H54 (cell line): ENCODE measurements at regions not wholly inside any gene's neighbourhood (a gene's known extent, or its start where the extent isn't known, plus 50 kb on each side); places are given as distances from the start of the nearest gene placed in this dataset.

Experiments
- DNase-seq: peaks from one replicate; pipeline ENCODE4 v3.0.0; 2011; ENCODE audit warnings: low spot score, mixed read lengths; ENCODE audit not compliant: insufficient read length
- FAIRE-seq: peaks from 3 replicates; lab custom pipeline; 2011; peaks lifted over from hg19 to GRCh38; lab: Jason Lieb, UNC
- POLR2A ChIP-seq: IDR thresholded peaks from 2 replicates; pipeline ENCODE4 v1.6.1; 2011; ENCODE audit warnings: low read depth, mild to moderate bottlenecking, low read length

DNA sequence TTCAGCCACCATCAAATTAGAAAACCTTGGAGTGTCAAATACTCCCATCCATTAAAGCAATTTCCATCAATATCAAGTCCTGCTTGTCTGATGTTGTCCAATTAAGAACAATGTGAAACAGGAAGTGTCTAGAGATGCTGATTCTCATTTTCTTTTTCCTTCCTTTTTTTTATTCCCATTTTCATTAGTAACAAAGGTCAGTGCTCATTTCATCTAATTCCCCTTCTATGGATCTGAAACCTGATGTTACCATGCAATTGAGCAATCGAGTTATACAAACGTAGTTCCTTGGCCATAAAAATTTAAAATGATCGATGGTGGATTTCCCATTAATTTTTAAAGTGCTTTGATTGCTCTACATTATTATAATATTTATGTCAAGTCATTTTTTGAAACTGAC is 330.6 kb upstream of the ZC3H12C start:
- TF ChIP-seq POLR2A, result no peak
- FAIRE-seq (no peak), DNase-seq (no peak)

DNA sequence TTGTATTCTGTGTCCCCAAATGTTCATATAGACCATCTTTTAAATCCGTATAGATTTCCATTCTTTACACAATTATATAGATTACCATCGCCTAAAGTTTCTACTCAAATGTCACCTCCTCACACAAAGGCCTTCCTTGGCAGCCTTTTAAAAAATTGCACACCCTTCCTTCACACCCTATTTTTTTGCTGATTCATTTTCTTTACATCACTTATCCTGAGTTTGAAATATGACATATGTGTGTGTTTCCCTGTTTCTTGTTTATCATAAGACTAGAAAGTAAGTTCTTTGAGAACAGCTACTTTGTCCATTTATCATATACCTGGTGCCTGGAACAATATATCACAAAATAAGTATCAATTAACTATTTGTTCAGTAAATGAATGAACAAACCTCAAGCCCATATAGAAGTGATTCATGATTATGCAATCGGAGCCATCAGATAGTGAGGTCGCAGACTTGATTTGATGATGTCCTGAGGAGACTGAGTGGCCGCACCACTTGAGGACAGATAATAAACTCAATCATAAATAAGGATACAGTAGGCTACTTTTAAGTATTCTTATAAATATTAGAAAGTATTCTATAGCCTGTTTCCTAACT is 327.4 kb upstream of the ZC3H12C start:
- DNase-seq (no peak), FAIRE-seq (no peak)
- no peak for TF ChIP-seq POLR2A

DNA sequence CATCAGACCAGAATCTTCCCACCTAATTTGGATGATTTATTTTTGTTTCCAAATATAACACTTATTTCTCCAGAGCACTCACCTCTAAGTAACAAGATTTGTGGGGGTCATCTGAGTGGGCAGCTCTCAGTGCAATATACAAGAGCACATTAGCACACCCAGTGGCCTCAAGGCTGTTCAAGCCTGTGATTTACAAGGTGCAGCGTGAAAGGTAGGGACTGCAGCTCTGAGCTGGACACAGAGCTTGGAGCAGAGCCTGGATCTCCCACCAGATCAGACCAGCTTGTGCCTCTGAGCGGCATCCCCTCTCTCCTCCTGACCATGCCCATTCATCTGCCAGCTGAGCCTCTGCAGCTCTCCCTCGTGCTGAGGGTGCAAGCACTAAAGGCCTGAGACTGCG is 323.3 kb upstream of the ZC3H12C start:
- TF ChIP-seq POLR2A, result no peak
- FAIRE-seq (no peak), DNase-seq (no peak)

DNA sequence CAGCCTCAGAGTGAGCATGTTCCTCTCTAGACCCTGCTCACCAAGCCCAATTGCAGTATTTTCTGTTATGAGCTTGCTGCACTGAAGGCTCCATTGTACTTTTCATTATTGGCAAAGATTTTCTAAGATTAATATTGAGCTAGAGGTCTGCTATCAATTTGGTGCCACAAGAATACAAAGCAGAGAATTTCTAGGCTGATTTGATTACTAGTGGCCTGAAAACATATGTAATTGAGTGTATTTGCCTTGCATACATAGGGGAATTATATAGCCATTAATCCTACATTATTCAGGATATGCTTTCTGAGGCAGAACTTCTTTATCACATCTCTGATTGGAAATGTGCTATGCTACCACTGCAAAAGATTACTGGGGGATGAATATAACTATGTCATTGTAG is 322.9 kb upstream of the ZC3H12C start:
- no peak for FAIRE-seq
- no peak for TF ChIP-seq POLR2A
- DNase-seq, result no peak

DNA sequence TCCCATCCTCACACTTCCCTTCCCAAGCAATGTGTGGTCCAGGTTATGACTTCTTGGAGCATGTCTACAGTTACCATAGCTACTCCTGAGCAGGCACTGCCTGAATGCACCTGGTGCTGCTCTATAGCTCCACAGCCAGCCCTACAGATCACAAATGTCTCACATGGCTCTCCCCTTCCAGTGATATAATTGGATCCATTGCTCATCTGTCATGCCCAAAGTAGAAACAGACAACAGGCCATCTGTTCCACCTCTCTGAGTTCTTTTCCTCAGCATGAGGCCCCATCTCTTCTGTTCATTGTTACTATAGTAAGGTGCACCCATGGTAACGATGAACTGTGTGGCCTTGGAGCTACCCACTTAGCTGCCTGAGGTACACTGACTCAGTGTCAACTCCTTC is 320.3 kb upstream of the ZC3H12C start:
- no peak for FAIRE-seq
- no peak for TF ChIP-seq POLR2A
- DNase-seq, result no peak

DNA sequence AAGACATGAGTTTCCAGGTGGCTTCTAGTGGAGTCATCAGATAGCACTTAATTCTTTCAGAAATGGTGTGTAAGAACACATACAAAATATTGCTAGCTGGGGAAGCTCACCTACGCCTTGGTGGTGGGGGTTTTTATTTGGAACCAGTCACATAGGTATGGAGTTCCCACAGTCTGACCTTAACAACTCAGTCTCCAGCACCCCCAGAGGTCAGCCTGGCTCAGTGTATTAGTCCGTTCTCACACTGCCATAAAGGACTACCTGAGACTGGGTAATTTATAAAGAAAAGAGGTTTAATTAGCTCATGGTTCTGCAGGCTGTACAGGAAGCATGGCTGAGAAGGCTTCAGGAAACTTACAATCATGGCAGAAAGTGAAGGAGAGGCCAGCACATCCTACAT is 317.5 kb upstream of the ZC3H12C start:
- DNase-seq (no peak), FAIRE-seq (no peak)
- no peak for TF ChIP-seq POLR2A

DNA sequence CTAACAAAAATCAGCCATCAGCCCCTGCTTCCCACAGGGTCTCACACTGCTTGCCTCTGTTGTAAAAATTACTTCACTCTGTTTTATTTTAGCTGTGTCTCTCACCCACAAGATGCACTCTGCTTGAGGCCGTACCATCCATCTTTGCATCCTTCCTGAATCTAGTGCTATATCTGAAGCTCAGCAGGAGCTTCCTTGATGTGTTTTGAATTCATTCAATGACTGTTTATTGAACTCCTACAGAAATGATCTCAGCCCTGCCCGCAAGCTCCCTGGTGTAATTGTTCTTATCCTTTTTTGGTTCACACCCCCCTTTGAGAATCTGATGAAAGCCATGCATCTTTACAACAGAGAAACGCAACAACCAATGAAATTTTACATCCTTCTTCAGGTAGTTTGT is 310.2 kb upstream of the ZC3H12C start:
- TF ChIP-seq POLR2A, result no peak
- FAIRE-seq, result no peak
- DNase-seq, result no peak

DNA sequence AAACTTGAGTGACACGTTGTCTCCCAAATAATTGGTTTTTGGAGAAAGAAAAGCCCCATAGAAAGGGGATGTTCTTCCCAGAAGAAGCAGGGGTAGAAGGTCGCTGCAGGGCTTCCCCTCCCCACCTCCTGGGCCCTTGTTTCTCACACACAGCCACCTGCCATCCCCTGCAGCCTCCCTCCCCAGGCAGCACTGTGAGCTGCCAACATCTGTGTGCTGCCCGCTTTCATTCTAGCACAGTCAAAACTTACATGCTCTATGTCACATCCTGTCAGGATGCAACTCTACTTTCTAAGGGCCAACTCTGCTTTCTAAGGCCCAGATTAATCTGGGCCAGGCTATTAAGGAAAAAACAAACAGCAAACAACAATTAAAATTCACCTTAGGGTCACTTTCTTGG is 309.4 kb upstream of the ZC3H12C start:
- no peak for TF ChIP-seq POLR2A
- DNase-seq (no peak), FAIRE-seq (no peak)

DNA sequence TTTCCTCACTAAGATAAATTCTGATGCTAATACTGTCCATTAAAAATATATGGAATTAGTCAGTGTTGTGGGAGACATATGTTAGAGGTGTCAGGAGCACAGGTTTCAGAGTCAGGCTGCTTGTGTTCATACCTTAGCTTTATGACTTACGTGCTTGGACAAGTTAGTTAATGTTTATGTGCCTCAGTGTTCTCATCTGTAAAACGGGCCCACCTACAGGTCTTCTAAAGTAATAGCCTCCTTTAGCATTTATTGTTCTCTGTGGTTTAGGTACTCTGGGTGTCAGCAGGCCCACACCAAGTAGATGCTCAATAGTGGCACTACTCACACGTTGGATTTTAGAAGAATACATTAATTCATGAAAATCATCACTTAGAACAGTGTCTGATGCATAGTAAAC is 308.7 kb upstream of the ZC3H12C start:
- no peak for TF ChIP-seq POLR2A
- FAIRE-seq (no peak), DNase-seq (no peak)

DNA sequence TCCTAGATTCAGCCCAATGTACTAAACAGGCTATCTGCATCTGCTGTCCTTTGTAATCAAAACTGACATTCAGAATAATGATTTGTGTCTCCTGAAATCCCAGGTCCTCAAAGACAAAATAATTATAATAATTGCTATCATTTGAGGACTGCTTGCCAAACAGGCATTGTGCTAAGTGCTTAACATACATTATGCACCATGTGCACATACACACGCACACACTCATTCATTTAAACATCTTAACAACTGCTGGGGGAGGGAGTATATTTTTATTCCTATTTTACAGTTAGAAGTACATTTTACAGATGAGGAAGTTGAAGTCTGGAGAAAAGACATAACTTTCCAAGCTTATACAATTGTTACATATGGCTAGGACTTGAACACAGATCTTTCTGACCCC is 308.0 kb upstream of the ZC3H12C start:
- FAIRE-seq (no peak), DNase-seq (no peak)
- no peak for TF ChIP-seq POLR2A

DNA sequence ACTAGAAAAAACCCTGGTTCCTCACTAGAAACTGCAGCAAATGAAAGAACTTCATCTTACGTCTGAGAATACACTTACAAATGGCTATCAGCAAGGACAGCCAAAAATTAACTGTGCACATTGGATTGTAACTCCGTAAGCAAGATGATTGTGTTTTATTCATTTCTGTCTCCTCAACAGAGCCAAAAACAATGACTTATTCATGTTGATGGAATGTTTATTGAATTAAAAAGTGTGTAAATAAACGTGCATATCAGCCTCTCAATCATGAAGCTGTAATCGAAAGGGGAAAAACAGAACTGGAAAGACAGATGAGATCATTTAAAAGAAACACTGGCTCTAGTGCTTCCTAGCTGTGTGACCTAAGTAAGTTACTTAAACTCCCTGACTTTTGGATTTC is 307.5 kb upstream of the ZC3H12C start:
- FAIRE-seq (no peak), DNase-seq (no peak)
- TF ChIP-seq POLR2A, result no peak

DNA sequence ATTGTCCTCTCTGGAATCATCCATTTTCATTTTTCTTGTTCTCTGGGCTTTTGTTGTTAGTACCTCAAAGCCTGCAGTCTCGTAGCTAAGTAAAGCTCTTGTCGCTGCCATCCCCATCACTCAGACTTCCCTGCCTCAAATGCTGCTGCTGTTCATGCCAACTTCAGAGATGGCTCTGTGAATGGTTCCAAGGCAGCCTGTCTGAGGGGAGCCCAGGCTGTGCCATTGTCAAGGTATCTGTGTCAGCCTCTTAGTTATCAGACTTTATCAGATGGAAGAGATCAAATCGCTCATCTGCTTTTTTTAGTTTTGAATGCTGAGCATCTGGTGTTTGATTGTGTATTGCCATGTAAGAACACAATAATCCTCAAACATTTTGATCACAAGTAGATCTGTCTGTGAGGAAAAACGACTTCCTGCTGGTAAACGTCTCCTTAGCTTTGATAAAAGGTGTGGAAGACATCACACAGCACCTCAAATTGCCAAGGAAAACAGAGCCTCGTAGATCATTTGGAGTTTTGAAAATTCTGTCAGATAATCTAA is 304.2 kb upstream of the ZC3H12C start:
- FAIRE-seq (no peak), DNase-seq (no peak)
- TF ChIP-seq POLR2A, result no peak

DNA sequence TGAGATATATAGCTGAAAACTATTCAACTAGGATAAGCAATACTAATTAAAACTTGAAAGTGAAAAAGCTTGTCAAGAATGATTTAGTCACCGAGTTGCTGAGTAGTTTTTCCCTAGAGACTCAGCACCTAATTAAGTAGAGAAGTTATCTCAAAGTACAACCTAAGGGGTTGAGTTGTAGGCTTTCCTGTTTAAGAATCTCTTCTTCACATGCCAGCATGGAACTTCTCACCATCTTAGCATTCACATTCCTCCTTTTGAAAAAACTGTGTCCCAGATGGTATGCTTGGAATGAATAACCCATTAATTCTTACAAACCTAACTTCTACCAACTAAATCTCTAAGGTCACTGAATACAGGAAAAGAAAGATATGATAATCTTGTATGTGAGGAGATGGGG is 303.3 kb upstream of the ZC3H12C start:
- TF ChIP-seq POLR2A, result no peak
- DNase-seq (no peak), FAIRE-seq (no peak)

DNA sequence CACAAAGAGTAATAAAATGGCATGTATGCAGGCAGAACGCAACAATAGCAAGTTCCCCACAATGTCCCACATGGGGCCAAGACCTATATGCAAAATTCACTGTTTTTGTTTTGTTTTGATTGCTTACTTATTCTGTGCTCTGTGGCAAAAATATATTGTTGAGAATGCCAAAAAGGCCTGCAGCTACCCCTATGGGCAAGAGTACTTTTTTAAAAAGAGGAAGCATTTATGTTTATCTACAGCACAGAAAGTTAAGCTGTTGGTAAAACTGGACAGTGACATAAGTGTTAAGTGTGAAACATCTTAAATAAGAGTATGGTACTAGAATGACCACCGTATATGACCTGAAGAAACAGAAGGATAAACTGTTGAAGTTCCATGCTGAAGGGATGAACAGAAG is 301.9 kb upstream of the ZC3H12C start:
- FAIRE-seq, result no peak
- DNase-seq, result no peak
- TF ChIP-seq POLR2A, result no peak

DNA sequence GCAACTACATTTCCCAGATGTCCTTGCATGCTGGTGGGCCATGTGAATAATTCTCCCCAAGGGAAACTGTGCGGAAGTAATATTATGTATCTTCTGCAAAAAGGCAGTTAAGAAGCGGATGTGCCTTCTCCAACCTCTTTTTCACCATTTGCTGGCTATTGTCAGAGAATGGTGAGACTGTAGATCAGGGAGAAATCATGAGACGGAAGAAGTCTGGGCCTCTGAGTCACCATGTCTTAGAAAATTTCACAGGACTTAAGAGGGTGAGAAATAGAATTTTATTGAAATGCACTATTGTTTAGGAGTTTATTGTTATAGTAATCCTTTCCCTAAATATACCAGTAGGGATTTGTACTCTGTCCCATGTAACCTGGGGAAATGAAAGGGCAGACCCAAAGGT is 298.7 kb upstream of the ZC3H12C start:
- DNase-seq (no peak), FAIRE-seq (no peak)
- TF ChIP-seq POLR2A, result no peak
